ENCODE measurements at regions not wholly inside any gene's neighbourhood (a gene's known extent, or its start where the extent isn't known, plus 50 kb on each side); places are given as distances from the start of the nearest gene placed in this dataset.

DNA sequence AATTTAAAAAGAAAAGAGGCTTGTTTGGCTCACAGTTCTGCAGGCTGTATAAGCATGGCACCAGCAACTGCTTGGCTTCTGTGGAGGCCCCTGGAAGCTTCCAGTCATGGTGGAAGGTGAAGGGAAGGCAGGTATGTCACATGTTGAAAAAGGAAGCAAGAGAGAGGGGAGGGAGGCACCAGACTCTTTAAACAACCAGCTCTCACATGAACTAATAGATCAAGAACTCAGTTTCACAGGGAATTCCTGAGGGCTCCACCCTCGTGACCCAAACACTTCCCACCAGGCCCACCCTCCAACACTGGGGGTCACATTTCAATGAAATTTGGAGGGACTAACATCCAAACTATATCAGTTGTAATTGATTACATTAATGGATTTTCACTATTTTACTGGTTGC is 127.9 kb upstream of the MLIP start:
- ATAC-seq, result no peak
- H3K27ac ChIP-seq, result no peak overlapping the region
- DNase-seq, result no peak
- intact Hi-C loops (cut with DNase I), result no loop called here
- H3K4me3 ChIP-seq, result no peak overlapping the region
- H3K9me3 ChIP-seq, result no peaks in the 10 kb centered on the region
- H3K4me1 ChIP-seq, result no peaks in the 10 kb centered on the region
- no peaks in the 10 kb centered on the region for H3K27me3 ChIP-seq (ENCODE audit: low read depth)
- no peak for TF ChIP-seq CTCF (IDR thresholded peaks at IDR 0.05)
- no peaks in the 10 kb centered on the region for H3K36me3 ChIP-seq

- H3K27me3 ChIP-seq (ENCODE audit: low read depth), result no peaks in the 10 kb centered on the region
- no peaks in the 10 kb centered on the region for H3K36me3 ChIP-seq
- TF ChIP-seq CTCF (IDR thresholded peaks at IDR 0.05), result no peak
- ATAC-seq, result no peak
- intact Hi-C loops (cut with DNase I), result no loop called here
- H3K9me3 ChIP-seq, result no peaks in the 10 kb centered on the region
- DNase-seq, result no peak
- no peak overlapping the region for H3K27ac ChIP-seq
- H3K4me1 ChIP-seq, result no peaks in the 10 kb centered on the region
- no peak overlapping the region for H3K4me3 ChIP-seq
Measured at GRCh38 chr6:53984163-53984562, 127.1 kb upstream of the MLIP start.

GRCh38 chr6:53984581-53984980 is 126.7 kb upstream of the MLIP start:
- H3K27me3 ChIP-seq (ENCODE audit: low read depth), result no peaks in the 10 kb centered on the region
- H3K9me3 ChIP-seq, result no peaks in the 10 kb centered on the region
- DNase-seq, result no peak
- H3K27ac ChIP-seq, result no peak overlapping the region
- H3K4me1 ChIP-seq, result no peaks in the 10 kb centered on the region
- H3K36me3 ChIP-seq, result no peaks in the 10 kb centered on the region
- intact Hi-C loops (cut with DNase I), result no loop called here
- no peak for ATAC-seq
- TF ChIP-seq CTCF (IDR thresholded peaks at IDR 0.05), result no peak
- H3K4me3 ChIP-seq, result no peak overlapping the region

- no peak for ATAC-seq
- no peak for TF ChIP-seq CTCF (IDR thresholded peaks at IDR 0.05)
- Histone ChIP-seq H3K36me3 (no peaks in the 10 kb centered on the region), H3K27ac (no peak overlapping the region), H3K4me1 (no peaks in the 10 kb centered on the region), H3K4me3 (no peak overlapping the region), H3K9me3 (no peaks in the 10 kb centered on the region), H3K27me3 (ENCODE audit: low read depth) (no peaks in the 10 kb centered on the region)
- intact Hi-C loops (cut with DNase I), result no loop called here
- DNase-seq, result no peak
Measured at GRCh38 chr6:53985366-53985765, 125.9 kb upstream of the MLIP start.

DNA sequence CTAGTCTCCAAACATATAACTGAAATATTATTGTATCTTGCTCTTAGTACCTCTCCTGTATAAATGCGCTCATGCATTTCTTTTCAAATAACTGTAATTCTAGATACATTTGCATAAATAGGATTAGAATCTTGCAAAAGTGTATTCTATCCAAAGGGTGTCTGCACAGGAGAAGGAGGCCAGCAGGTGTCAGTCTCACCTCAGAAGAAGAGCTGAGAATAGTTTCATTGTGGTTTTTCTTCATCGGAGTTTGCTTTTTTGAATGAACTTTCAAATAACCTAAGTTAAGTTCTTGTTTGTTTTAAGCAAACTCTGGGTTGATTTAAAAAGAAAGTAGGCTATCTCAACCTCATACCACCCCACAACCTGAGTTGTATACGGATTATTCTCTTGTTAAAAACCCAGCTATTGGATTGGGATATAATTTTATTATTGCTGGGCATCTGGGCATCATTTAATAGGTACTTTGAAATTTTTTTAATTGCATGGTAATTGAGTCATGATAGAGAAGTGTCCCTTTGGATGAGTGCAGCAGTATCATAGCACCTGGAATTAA is 125.0 kb upstream of the MLIP start:
- peak; percentile 68 for TF ChIP-seq CTCF (IDR thresholded peaks at IDR 0.05)
- ATAC-seq, result peak; percentile 51 to 80
- no peak overlapping the region for H3K27ac ChIP-seq
- no peak for DNase-seq
- H3K4me3 ChIP-seq, result no peak overlapping the region
- intact Hi-C loops (cut with DNase I), result no loop called here
- H3K36me3 ChIP-seq, result no peaks in the 10 kb centered on the region
- H3K9me3 ChIP-seq, result no peaks in the 10 kb centered on the region
- no peaks in the 10 kb centered on the region for H3K4me1 ChIP-seq
- no peaks in the 10 kb centered on the region for H3K27me3 ChIP-seq (ENCODE audit: low read depth)

All from lower lobe of right lung (tissue), 2 donors.